ENCODE measurements at regions not wholly inside any gene's neighbourhood (a gene's known extent, or its start where the extent isn't known, plus 50 kb on each side); places are given as distances from the start of the nearest gene placed in this dataset.

GRCh38 chrX:10365532-10366265 lies 208.9 kb downstream of the CLCN4 start:
- no peak overlapping the region for H3K27ac Mint-ChIP-seq (ENCODE audit: unreplicated experiment)
- no peaks in the 10 kb centered on the region for H3K27me3 Mint-ChIP-seq (ENCODE audit: unreplicated experiment)
- H3K36me3 Mint-ChIP-seq (ENCODE audit: unreplicated experiment), result no peaks in the 10 kb centered on the region
- TF ChIP-seq CTCF (IDR thresholded peaks at IDR 0.05), result no peak
- peaks cover 26% of the 10 kb centered on the region for H3K9me3 Mint-ChIP-seq (ENCODE audit: unreplicated experiment)
- DNase-seq (ENCODE audit: extremely low spot score, unreplicated experiment), result no peak
- H3K4me3 Mint-ChIP-seq (ENCODE audit: unreplicated experiment), result no peak overlapping the region
- no peaks in the 10 kb centered on the region for H3K4me1 Mint-ChIP-seq (ENCODE audit: unreplicated experiment)

DNA sequence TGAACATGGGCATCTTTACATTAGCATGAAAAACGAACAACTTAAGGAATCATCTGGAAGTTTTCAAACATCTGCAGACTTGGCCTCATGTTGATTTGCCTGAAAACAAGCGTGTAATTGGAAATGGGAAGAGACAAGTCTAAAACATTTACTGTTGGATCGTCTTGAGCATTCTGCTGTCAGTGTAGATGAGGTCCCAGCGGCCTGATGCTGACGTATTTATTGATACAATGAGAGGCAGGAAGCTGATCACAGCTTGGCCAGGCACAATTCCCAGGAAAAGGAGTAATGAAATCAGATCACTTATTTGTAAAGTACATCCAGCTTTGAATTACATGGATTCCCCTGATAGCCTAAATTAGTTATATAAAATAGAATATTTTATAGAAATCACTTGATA lies 210.6 kb downstream of the CLCN4 start:
- Mint-ChIP-seq H3K4me1 (ENCODE audit: unreplicated experiment) (no peaks in the 10 kb centered on the region), H3K9me3 (ENCODE audit: unreplicated experiment) (peaks cover 27% of the 10 kb centered on the region), H3K27me3 (ENCODE audit: unreplicated experiment) (no peaks in the 10 kb centered on the region), H3K36me3 (ENCODE audit: unreplicated experiment) (no peaks in the 10 kb centered on the region), H3K4me3 (ENCODE audit: unreplicated experiment) (no peak overlapping the region), H3K27ac (ENCODE audit: unreplicated experiment) (no peak overlapping the region)
- DNase-seq (ENCODE audit: extremely low spot score, unreplicated experiment), result no peak
- TF ChIP-seq CTCF (IDR thresholded peaks at IDR 0.05), result no peak

- Mint-ChIP-seq H3K4me1 (ENCODE audit: unreplicated experiment) (no peaks in the 10 kb centered on the region), H3K9me3 (ENCODE audit: unreplicated experiment) (peaks cover 27% of the 10 kb centered on the region), H3K36me3 (ENCODE audit: unreplicated experiment) (no peaks in the 10 kb centered on the region), H3K4me3 (ENCODE audit: unreplicated experiment) (no peak overlapping the region), H3K27ac (ENCODE audit: unreplicated experiment) (no peak overlapping the region), H3K27me3 (ENCODE audit: unreplicated experiment) (no peaks in the 10 kb centered on the region)
- DNase-seq (ENCODE audit: extremely low spot score, unreplicated experiment), result no peak
- no peak for TF ChIP-seq CTCF (IDR thresholded peaks at IDR 0.05)
Measured at GRCh38 chrX:10370976-10371375, 214.2 kb downstream of the CLCN4 start.

GRCh38 chrX:10377427-10377826 lies 220.7 kb downstream of the CLCN4 start:
- no peak for TF ChIP-seq CTCF (IDR thresholded peaks at IDR 0.05)
- no peaks in the 10 kb centered on the region for H3K36me3 Mint-ChIP-seq (ENCODE audit: unreplicated experiment)
- DNase-seq (ENCODE audit: extremely low spot score, unreplicated experiment), result no peak
- H3K4me3 Mint-ChIP-seq (ENCODE audit: unreplicated experiment), result no peak overlapping the region
- H3K27ac Mint-ChIP-seq (ENCODE audit: unreplicated experiment), result no peak overlapping the region
- H3K27me3 Mint-ChIP-seq (ENCODE audit: unreplicated experiment), result no peaks in the 10 kb centered on the region
- peaks cover 28% of the 10 kb centered on the region for H3K9me3 Mint-ChIP-seq (ENCODE audit: unreplicated experiment)
- no peaks in the 10 kb centered on the region for H3K4me1 Mint-ChIP-seq (ENCODE audit: unreplicated experiment)

- H3K27me3 Mint-ChIP-seq (ENCODE audit: unreplicated experiment), result no peaks in the 10 kb centered on the region
- no peak for DNase-seq (ENCODE audit: extremely low spot score, unreplicated experiment)
- no peak overlapping the region for H3K4me3 Mint-ChIP-seq (ENCODE audit: unreplicated experiment)
- TF ChIP-seq CTCF (IDR thresholded peaks at IDR 0.05), result no peak
- H3K36me3 Mint-ChIP-seq (ENCODE audit: unreplicated experiment), result no peaks in the 10 kb centered on the region
- H3K27ac Mint-ChIP-seq (ENCODE audit: unreplicated experiment), result no peak overlapping the region
- no peaks in the 10 kb centered on the region for H3K4me1 Mint-ChIP-seq (ENCODE audit: unreplicated experiment)
- H3K9me3 Mint-ChIP-seq (ENCODE audit: unreplicated experiment), result peaks cover 28% of the 10 kb centered on the region
Measured at GRCh38 chrX:10379878-10380277, 223.1 kb downstream of the CLCN4 start.

Data from osteocyte (in vitro differentiated cells).